Progenitor cell of endocrine pancreas (in vitro differentiated cells): ENCODE measurements at regions not wholly inside any gene's neighbourhood (a gene's known extent, or its start where the extent isn't known, plus 50 kb on each side); places are given as distances from the start of the nearest gene placed in this dataset.

Experiments used
- DNase-seq: peaks from one replicate; pipeline ENCODE4 v3.0.0; 2021; ENCODE audit warnings: low spot score; ENCODE audit not compliant: unreplicated experiment
- H3K27ac Mint-ChIP-seq: 2 replicates; pipeline ENCODE4 v1.8.0; 2021; ENCODE audit warnings: mild to moderate bottlenecking, moderate library complexity, mixed read lengths
- H3K27me3 Mint-ChIP-seq: 2 replicates; pipeline ENCODE4 v1.8.0; 2021; ENCODE audit warnings: mixed read lengths
- H3K36me3 Mint-ChIP-seq: 2 replicates; pipeline ENCODE4 v1.8.0; 2022; ENCODE audit warnings: mixed read lengths; ENCODE audit not compliant: insufficient read depth
- H3K4me1 Mint-ChIP-seq: 2 replicates; pipeline ENCODE4 v1.8.0; 2021; ENCODE audit warnings: low read depth, mixed read lengths
- H3K4me3 Mint-ChIP-seq: 2 replicates; pipeline ENCODE4 v1.8.0; 2021; ENCODE audit warnings: low read depth, mild to moderate bottlenecking, moderate library complexity, mixed read lengths
- H3K9me3 Mint-ChIP-seq: 2 replicates; pipeline ENCODE4 v1.8.0; 2021; ENCODE audit warnings: low read depth, mixed read lengths
- CTCF ChIP-seq: fragments of 200-600 bp; sonication (generic); IDR thresholded peaks from one replicate; pipeline ENCODE4 v1.5.0; 2021; ENCODE audit warnings: antibody characterized with exemption, mild to moderate bottlenecking; ENCODE audit not compliant: unreplicated experiment

- Mint-ChIP-seq H3K27ac (no peak overlapping the region), H3K27me3 (no peaks in the 10 kb centered on the region), H3K9me3 (no peaks in the 10 kb centered on the region), H3K4me3 (no peak overlapping the region), H3K4me1 (no peaks in the 10 kb centered on the region), H3K36me3 (no peaks in the 10 kb centered on the region)
- DNase-seq = no peak
- no peak for TF ChIP-seq CTCF
Measured at GRCh38 chr1:70864302-70864701, 183.3 kb downstream of the PTGER3 start.

GRCh38 chr1:70866542-70867264 is 180.9 kb downstream of the PTGER3 start:
- Mint-ChIP-seq H3K27me3 (no peaks in the 10 kb centered on the region), H3K4me3 (no peak overlapping the region), H3K4me1 (no peaks in the 10 kb centered on the region), H3K36me3 (no peaks in the 10 kb centered on the region), H3K27ac (no peak overlapping the region), H3K9me3 (no peaks in the 10 kb centered on the region)
- DNase-seq = no peak
- TF ChIP-seq CTCF = no peak

GRCh38 chr1:70871790-70872189 is 175.8 kb downstream of the PTGER3 start:
- TF ChIP-seq CTCF = no peak
- no peaks in the 10 kb centered on the region for H3K9me3 Mint-ChIP-seq
- no peak overlapping the region for H3K27ac Mint-ChIP-seq
- no peak overlapping the region for H3K4me3 Mint-ChIP-seq
- no peak for DNase-seq
- no peaks in the 10 kb centered on the region for H3K36me3 Mint-ChIP-seq
- H3K4me1 Mint-ChIP-seq = peaks cover 4% of the 10 kb centered on the region
- no peaks in the 10 kb centered on the region for H3K27me3 Mint-ChIP-seq

GRCh38 chr1:70874063-70874462 is 173.6 kb downstream of the PTGER3 start:
- Mint-ChIP-seq H3K27ac (no peak overlapping the region), H3K9me3 (peaks cover 4% of the 10 kb centered on the region), H3K4me3 (no peak overlapping the region), H3K36me3 (no peaks in the 10 kb centered on the region), H3K27me3 (no peaks in the 10 kb centered on the region), H3K4me1 (peaks cover 4% of the 10 kb centered on the region)
- no peak for TF ChIP-seq CTCF
- DNase-seq = no peak

- peaks cover 4% of the 10 kb centered on the region for H3K9me3 Mint-ChIP-seq
- no peaks in the 10 kb centered on the region for H3K27me3 Mint-ChIP-seq
- no peak overlapping the region for H3K27ac Mint-ChIP-seq
- no peak for TF ChIP-seq CTCF
- no peak overlapping the region for H3K4me3 Mint-ChIP-seq
- no peak for DNase-seq
- peaks cover 4% of the 10 kb centered on the region for H3K4me1 Mint-ChIP-seq
- no peaks in the 10 kb centered on the region for H3K36me3 Mint-ChIP-seq
Measured at GRCh38 chr1:70874818-70875217, 172.8 kb downstream of the PTGER3 start.
